ENCODE measurements at regions not wholly inside any gene's neighbourhood (a gene's known extent, or its start where the extent isn't known, plus 50 kb on each side); places are given as distances from the start of the nearest gene placed in this dataset.
"Not testable (repeated sequence)": the region's sequence is repeated elsewhere in the genome, so short reads cannot be mapped to it uniquely, and the experiment has no call there.

- TF ChIP-seq CTCF (IDR thresholded peaks at IDR 0.05; ENCODE audit: poor library complexity, severe bottlenecking); POLR2AphosphoS5 (IDR thresholded peaks at IDR 0.05); SMC3 (conservative IDR thresholded peaks at IDR 0.05; ENCODE audit: poor library complexity); RAD21 (conservative IDR thresholded peaks at IDR 0.05); EZH2 (IDR thresholded peaks at IDR 0.05; ENCODE audit: borderline replicate concordance, insufficient read depth, low read length, poor library complexity, severe bottlenecking); EP300 (conservative IDR thresholded peaks at IDR 0.05; ENCODE audit: poor library complexity, severe bottlenecking); MXI1 (conservative IDR thresholded peaks at IDR 0.05; ENCODE audit: poor library complexity, severe bottlenecking): not testable (repeated sequence)
Measured at GRCh38 chr17:20873688-20874328, 169.0 kb downstream of the USP22 start.

All from neural cell (in vitro differentiated cells).